Upper lobe of right lung (tissue), 1 donor: ENCODE measurements at regions not wholly inside any gene's neighbourhood (a gene's known extent, or its start where the extent isn't known, plus 50 kb on each side); places are given as distances from the start of the nearest gene placed in this dataset.

Source experiments
- ATAC-seq: fragments of 200-7000 bp; cut with Tn5 transposase; one replicate; pipeline ENCODE4 v1.9.1; 2020; ENCODE audit warnings: mild to moderate bottlenecking, moderate library complexity
- DNase-seq: peaks from one replicate; pipeline ENCODE4 v3.0.0-alpha.2; 2020
- H3K27ac ChIP-seq: fragments of 200-600 bp; one replicate; pipeline ENCODE4 v1.8.0; 2022
- H3K27me3 ChIP-seq: fragments of 200-600 bp; one replicate; pipeline ENCODE4 v1.8.0; 2022; ENCODE audit warnings: mild to moderate bottlenecking
- H3K36me3 ChIP-seq: fragments of 200-600 bp; one replicate; pipeline ENCODE4 v1.8.0; 2022
- H3K4me1 ChIP-seq: fragments of 200-600 bp; one replicate; pipeline ENCODE4 v1.8.0; 2022
- H3K4me3 ChIP-seq: fragments of 200-600 bp; one replicate; pipeline ENCODE4 v1.8.0; 2022; ENCODE audit warnings: mild to moderate bottlenecking
- H3K9me3 ChIP-seq: fragments of 200-600 bp; one replicate; pipeline ENCODE4 v1.8.0; 2022
- intact Hi-C: fragments of 100-400 bp; cut with DNase I; formaldehyde crosslinking; loops from one replicate; pipeline ENCODE4 v1.11.0; 2022
- TF ChIP-seq, protein P1 (sequence below): fragments of 200-600 bp; IDR thresholded peaks from one replicate; pipeline ENCODE4 v1.8.0; 2022; ENCODE audit warnings: antibody characterized with exemption
- donor health status: DM: no; HTN: yes; CAD: no; lungs with severe emphysema.

DNA sequence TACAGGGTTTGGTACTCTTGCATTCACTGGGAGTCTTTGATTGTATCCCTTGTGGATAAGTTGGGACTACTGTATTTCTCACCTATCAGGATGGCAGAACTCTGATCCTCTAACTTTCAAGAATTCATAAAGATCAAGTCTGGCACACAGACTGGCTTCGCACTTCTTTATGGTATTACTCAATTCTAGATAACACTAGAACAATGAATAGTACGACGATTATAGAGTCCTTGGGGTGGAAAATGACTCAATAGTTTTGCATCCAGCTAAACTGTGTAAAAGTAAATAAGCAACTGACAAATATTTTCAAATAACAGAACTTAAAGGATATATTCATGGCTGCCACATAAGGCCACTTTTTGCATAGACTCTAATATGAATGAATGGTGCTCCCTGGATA is 103.4 kb upstream of the MEX3C start:
- Histone ChIP-seq H3K9me3 (no peaks in the 10 kb centered on the region), H3K4me3 (no peak overlapping the region), H3K27ac (no peak overlapping the region), H3K36me3 (no peaks in the 10 kb centered on the region), H3K27me3 (no peaks in the 10 kb centered on the region), H3K4me1 (no peaks in the 10 kb centered on the region)
- DNase-seq (no peak), ATAC-seq (no peak)
- TF ChIP-seq, protein P1, sequence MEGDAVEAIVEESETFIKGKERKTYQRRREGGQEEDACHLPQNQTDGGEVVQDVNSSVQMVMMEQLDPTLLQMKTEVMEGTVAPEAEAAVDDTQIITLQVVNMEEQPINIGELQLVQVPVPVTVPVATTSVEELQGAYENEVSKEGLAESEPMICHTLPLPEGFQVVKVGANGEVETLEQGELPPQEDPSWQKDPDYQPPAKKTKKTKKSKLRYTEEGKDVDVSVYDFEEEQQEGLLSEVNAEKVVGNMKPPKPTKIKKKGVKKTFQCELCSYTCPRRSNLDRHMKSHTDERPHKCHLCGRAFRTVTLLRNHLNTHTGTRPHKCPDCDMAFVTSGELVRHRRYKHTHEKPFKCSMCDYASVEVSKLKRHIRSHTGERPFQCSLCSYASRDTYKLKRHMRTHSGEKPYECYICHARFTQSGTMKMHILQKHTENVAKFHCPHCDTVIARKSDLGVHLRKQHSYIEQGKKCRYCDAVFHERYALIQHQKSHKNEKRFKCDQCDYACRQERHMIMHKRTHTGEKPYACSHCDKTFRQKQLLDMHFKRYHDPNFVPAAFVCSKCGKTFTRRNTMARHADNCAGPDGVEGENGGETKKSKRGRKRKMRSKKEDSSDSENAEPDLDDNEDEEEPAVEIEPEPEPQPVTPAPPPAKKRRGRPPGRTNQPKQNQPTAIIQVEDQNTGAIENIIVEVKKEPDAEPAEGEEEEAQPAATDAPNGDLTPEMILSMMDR, result no peak
- intact Hi-C loops, result no loop called here

DNA sequence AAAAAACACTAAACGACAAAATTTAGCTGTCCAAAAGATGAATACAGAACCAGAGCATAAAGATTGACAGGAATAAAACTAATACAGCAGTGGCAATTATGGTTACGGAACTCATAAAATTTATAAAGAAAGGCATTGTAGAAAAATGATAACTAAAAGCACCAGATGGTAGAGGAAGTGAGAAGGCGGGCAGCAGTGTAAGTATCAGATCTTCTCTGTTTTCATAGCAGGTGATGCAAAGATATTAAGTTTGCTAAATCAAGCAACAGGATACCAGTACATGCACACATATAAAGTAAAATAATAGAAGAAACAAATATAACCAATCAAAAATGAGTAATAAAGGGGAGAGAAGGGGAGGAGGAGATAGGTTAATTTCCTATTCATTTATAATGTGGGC is 103.9 kb upstream of the MEX3C start:
- Histone ChIP-seq H3K4me3 (no peak overlapping the region), H3K36me3 (no peaks in the 10 kb centered on the region), H3K9me3 (no peaks in the 10 kb centered on the region), H3K4me1 (no peaks in the 10 kb centered on the region), H3K27ac (no peak overlapping the region), H3K27me3 (no peaks in the 10 kb centered on the region)
- DNase-seq (no peak), ATAC-seq (no peak)
- TF ChIP-seq, protein P1, result no peak
- intact Hi-C loops, result no loop called here

DNA sequence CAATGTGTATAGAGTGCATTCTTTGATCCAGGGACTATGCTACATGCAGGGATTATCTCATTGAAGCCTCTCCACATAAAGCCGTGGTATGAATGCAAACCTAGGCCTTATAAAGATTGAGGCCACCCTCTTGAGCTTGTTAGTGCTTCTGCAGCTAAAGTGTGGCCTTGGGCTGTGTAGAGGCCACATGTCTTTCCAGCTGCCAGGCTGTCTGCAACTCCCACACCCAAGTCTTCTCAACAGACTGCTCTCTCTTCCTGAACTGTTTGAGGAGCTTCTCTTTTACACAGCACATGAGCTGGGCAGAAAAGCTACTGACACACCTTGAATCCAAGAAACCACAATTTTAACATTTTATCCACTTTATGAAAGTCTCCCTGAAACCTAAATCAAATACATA is 119.2 kb upstream of the MEX3C start:
- no peak overlapping the region for H3K4me3 ChIP-seq
- no peaks in the 10 kb centered on the region for H3K36me3 ChIP-seq
- TF ChIP-seq, protein P1, result no peak
- intact Hi-C loops, result no loop called here
- no peaks in the 10 kb centered on the region for H3K4me1 ChIP-seq
- DNase-seq (no peak), ATAC-seq (no peak)
- H3K9me3 ChIP-seq, result no peaks in the 10 kb centered on the region
- no peaks in the 10 kb centered on the region for H3K27me3 ChIP-seq
- no peak overlapping the region for H3K27ac ChIP-seq

DNA sequence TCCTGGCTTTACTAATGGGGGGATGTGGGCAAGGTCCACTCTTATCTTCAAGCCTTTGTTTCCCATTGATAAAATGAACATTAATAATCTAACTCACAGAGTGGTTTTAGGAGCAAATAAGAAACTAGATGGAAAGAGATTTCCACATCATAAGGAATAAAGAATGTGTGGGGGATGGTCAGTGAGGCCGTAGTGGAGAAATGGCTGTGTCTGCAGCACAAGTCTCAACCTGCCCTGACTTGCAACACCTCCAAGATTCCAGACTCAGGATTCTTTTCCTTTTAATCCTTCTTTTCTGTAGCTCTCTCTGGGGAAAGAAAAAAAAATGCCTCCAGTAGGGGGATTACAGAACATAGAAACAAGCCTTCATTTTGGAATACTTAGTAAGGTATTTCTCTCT is 124.2 kb upstream of the MEX3C start:
- H3K27ac ChIP-seq, result no peak overlapping the region
- H3K4me3 ChIP-seq, result no peak overlapping the region
- no peaks in the 10 kb centered on the region for H3K36me3 ChIP-seq
- DNase-seq, result no peak
- no peaks in the 10 kb centered on the region for H3K9me3 ChIP-seq
- TF ChIP-seq, protein P1, result no peak
- no peaks in the 10 kb centered on the region for H3K4me1 ChIP-seq
- intact Hi-C loops, result no loop called here
- no peaks in the 10 kb centered on the region for H3K27me3 ChIP-seq
- ATAC-seq, result no peak

DNA sequence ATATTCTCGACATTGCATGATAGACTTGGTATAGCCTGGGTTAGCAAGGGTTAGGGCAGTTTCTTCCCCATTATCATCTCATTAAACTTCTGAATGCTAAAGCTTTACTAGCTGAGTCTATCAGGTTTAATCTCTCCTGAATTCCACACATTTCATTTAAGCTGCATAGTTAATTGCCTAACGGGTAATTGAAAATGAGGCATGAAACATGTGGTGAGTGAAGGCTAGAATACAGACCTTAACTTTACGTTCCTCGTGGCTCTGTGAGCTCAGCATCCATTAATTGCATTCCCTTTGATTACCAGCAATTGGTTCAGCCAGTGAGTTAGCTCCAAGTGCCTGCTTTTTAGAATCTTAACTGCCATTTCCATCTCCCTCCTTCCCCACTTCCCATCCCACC is 126.5 kb upstream of the MEX3C start:
- H3K36me3 ChIP-seq, result no peaks in the 10 kb centered on the region
- intact Hi-C loops, result no loop called here
- TF ChIP-seq, protein P1, result no peak

DNA sequence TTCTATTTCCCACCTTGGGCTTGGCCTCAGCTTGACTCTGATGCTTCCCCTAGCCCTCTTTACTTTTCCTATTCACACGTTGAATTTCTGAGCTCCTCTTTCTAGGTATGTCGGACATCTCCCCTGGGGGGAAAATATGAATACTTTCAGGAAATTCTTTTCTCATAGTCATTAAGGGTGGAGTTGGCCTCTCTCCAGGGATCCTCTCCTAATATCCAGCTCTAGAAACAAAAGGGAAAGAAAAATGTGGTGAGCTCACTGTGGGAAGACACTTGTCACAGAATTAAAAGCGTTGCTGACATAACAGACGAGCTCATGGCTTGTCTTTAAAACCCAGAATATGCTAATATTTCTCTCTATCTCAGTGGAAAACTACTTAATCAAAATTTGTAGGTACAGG is 132.7 kb upstream of the MEX3C start:
- no peaks in the 10 kb centered on the region for H3K4me1 ChIP-seq
- DNase-seq (no peak), ATAC-seq (no peak)
- no peaks in the 10 kb centered on the region for H3K9me3 ChIP-seq
- H3K36me3 ChIP-seq, result no peaks in the 10 kb centered on the region
- H3K27ac ChIP-seq, result no peak overlapping the region
- TF ChIP-seq, protein P1, result no peak
- no peak overlapping the region for H3K4me3 ChIP-seq
- intact Hi-C loops, result no loop called here
- no peaks in the 10 kb centered on the region for H3K27me3 ChIP-seq

More for the DNA sequence above, 126.5 kb upstream of the MEX3C start:
- Histone ChIP-seq H3K27me3 (no peaks in the 10 kb centered on the region), H3K4me3 (no peak overlapping the region), H3K27ac (no peak overlapping the region), H3K4me1 (no peaks in the 10 kb centered on the region), H3K9me3 (no peaks in the 10 kb centered on the region)
- no peak for DNase-seq
- ATAC-seq, result no peak
